LNCAP (cell line): ENCODE measurements at regions not wholly inside any gene's neighbourhood (a gene's known extent, or its start where the extent isn't known, plus 50 kb on each side); places are given as distances from the start of the nearest gene placed in this dataset.

ENCODE experiments used
- TF ChIP-seq, protein P1 (sequence below): fragments of 450-650 bp; IDR thresholded peaks from 2 replicates; pipeline ENCODE4 v1.5.1; 2017; ENCODE audit warnings: mild to moderate bottlenecking

DNA sequence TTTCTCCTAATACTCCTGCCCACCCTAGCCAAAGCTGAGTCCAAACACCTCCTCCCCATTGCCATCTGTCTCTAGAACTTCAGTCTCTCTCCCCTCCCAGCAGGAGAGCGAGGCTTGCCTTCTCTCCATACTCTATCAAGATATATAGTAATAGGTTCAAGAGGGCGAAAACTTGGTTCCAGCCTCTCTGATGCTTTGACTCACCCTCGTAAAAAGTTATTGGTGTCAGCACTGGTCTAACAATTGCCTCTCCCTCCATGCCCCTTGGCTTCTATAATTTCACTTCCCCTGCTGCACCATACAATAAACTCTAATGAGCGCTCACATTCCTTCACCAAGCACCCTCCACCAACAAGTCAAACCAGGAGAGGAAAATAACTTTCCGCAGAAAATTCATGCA is 797.3 kb downstream of the BCL11A start:
- TF ChIP-seq, protein P1, sequence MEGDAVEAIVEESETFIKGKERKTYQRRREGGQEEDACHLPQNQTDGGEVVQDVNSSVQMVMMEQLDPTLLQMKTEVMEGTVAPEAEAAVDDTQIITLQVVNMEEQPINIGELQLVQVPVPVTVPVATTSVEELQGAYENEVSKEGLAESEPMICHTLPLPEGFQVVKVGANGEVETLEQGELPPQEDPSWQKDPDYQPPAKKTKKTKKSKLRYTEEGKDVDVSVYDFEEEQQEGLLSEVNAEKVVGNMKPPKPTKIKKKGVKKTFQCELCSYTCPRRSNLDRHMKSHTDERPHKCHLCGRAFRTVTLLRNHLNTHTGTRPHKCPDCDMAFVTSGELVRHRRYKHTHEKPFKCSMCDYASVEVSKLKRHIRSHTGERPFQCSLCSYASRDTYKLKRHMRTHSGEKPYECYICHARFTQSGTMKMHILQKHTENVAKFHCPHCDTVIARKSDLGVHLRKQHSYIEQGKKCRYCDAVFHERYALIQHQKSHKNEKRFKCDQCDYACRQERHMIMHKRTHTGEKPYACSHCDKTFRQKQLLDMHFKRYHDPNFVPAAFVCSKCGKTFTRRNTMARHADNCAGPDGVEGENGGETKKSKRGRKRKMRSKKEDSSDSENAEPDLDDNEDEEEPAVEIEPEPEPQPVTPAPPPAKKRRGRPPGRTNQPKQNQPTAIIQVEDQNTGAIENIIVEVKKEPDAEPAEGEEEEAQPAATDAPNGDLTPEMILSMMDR, result no peak

- TF ChIP-seq, protein P1, result peak; percentile 19; the same call in 1 of the 2 replicates
These were observed 799.3 kb downstream of the BCL11A start for GRCh38 chr2:59754011-59754735.

- TF ChIP-seq, protein P1, result no peak
These were observed 800.9 kb downstream of the BCL11A start for GRCh38 chr2:59752512-59752911.

GRCh38 chr2:59752071-59752470 is 801.4 kb downstream of the BCL11A start:
- TF ChIP-seq, protein P1, result no peak

- TF ChIP-seq, protein P1, result no peak
These were observed 807.2 kb downstream of the BCL11A start for GRCh38 chr2:59746291-59746690.

DNA sequence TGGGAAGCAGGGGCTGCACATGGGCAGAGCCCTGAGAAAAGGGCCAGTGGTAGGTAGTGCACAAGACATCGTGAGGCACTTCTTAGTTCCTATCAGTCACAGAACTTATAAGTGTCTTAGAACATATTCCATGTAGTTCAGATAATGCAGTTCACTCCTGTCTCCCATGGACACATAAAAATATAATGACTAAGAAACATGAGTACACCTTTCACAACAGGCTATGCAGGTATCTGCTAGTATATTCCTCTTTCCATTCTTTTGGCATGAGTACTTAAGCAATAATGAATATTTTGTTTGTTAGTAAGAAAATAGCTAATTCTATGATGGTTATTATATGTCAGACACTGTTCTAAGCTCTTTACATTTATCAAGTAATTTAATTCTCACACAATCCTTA is 808.4 kb downstream of the BCL11A start:
- TF ChIP-seq, protein P1, result no peak

DNA sequence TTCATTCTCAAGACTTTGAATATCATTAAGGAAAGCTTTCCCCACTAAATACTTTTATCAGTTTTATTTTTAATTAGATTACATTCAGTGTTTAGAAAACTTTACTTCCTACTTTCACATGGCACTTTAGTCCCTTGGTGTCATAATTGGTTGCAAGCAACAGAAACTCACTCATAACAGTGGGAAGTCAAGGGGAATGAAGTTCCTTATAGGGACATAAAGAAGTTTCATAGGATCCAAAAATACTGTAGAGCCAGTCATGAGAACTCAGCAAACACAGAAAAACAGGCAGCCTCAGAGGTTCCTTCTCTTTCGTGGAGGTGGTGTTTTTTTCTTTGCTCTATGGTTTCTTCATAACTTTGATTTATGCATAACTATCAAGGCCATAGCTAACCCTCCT is 809.0 kb downstream of the BCL11A start:
- TF ChIP-seq, protein P1, result no peak

- TF ChIP-seq, protein P1, result no peak
These were observed 811.6 kb downstream of the BCL11A start for GRCh38 chr2:59741840-59742239.
